Hematopoietic multipotent progenitor cell treated with erythropoietin and hydrocortisone succinate and interleukin-3 and kit ligand, for 17 days (in vitro differentiated cells): ENCODE measurements at regions not wholly inside any gene's neighbourhood (a gene's known extent, or its start where the extent isn't known, plus 50 kb on each side); places are given as distances from the start of the nearest gene placed in this dataset.
"Not testable (repeated sequence)": the region's sequence is repeated elsewhere in the genome, so short reads cannot be mapped to it uniquely, and the experiment has no call there.

ENCODE experiments used
- DNase-seq: peaks from one replicate; pipeline ENCODE4 v3.0.0-alpha.2; 2015; ENCODE audit warnings: low spot score

GRCh38 chr12:9411616-9412268, 196.0 kb downstream of the KLRB1 start:
- DNase-seq = not testable (repeated sequence)

GRCh38 chr12:9407425-9407748, 199.2 kb upstream of the PZP start:
- DNase-seq = not testable (repeated sequence)

GRCh38 chr12:9406564-9407424, 198.6 kb upstream of the PZP start:
- DNase-seq = no peak

GRCh38 chr12:9405886-9406563, 197.8 kb upstream of the PZP start:
- DNase-seq = no peak

GRCh38 chr12:9404469-9405260, 196.5 kb upstream of the PZP start:
- no peak for DNase-seq

GRCh38 chr12:9404031-9404430, 195.8 kb upstream of the PZP start:
- DNase-seq = no peak

GRCh38 chr12:9402432-9403040, 194.3 kb upstream of the PZP start:
- DNase-seq = not testable (repeated sequence)

GRCh38 chr12:9396367-9396766, 188.2 kb upstream of the PZP start:
- DNase-seq = not testable (repeated sequence)

- DNase-seq = not testable (repeated sequence)
These were observed 187.0 kb upstream of the PZP start for GRCh38 chr12:9395220-9395619.

GRCh38 chr12:9392842-9393241, 184.6 kb upstream of the PZP start:
- no peak for DNase-seq

GRCh38 chr12:9391815-9392214, 183.6 kb upstream of the PZP start:
- DNase-seq = no peak

GRCh38 chr12:9390761-9391160, 182.6 kb upstream of the PZP start:
- DNase-seq = no peak

- no peak for DNase-seq
These were observed 181.6 kb upstream of the PZP start for GRCh38 chr12:9389796-9390195.

- no peak for DNase-seq
These were observed 180.2 kb upstream of the PZP start for GRCh38 chr12:9388379-9388778.

- DNase-seq = no peak
These were observed 179.3 kb upstream of the PZP start for GRCh38 chr12:9387450-9387849.

- DNase-seq = no peak
These were observed 175.4 kb upstream of the PZP start for GRCh38 chr12:9383585-9383984.

GRCh38 chr12:9381619-9382018, 173.4 kb upstream of the PZP start:
- no peak for DNase-seq

GRCh38 chr12:9380650-9381049, 172.5 kb upstream of the PZP start:
- no peak for DNase-seq

- no peak for DNase-seq
These were observed 171.0 kb upstream of the PZP start for GRCh38 chr12:9379023-9379742.

- no peak for DNase-seq
These were observed 170.2 kb upstream of the PZP start for GRCh38 chr12:9378430-9378835.

GRCh38 chr12:9372202-9372601, 164.0 kb upstream of the PZP start:
- no peak for DNase-seq
